ENCODE measurements at regions not wholly inside any gene's neighbourhood (a gene's known extent, or its start where the extent isn't known, plus 50 kb on each side); places are given as distances from the start of the nearest gene placed in this dataset.
"Not testable (repeated sequence)": the region's sequence is repeated elsewhere in the genome, so short reads cannot be mapped to it uniquely, and the experiment has no call there.

- no peak for DNase-seq
These were observed 226.7 kb upstream of the ZNF804A start for GRCh38 chr2:184371641-184372040.

- DNase-seq, result no peak
These were observed 225.8 kb upstream of the ZNF804A start for GRCh38 chr2:184372484-184372883.

- DNase-seq, result no peak
These were observed 203.7 kb upstream of the ZNF804A start for GRCh38 chr2:184394642-184395041.

DNA sequence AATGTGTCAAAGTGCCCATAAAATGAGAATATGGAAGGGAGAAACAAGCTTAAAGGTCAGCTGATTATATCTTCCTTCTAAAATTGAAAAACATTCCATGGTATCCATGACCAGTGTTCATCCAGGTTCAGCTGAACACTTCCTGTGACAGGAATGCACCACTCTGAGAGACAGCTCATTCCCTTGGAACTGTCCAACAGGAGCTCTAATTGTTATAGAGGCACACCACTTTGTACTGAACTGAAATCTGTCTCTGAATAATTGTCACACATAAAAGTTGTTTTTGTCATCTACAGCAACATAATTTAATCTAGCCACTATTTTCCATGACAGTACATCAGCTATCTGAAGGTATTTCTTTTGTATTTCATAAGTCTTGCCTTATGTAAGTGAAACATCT, 195.9 kb upstream of the ZNF804A start:
- no peak for DNase-seq

DNA sequence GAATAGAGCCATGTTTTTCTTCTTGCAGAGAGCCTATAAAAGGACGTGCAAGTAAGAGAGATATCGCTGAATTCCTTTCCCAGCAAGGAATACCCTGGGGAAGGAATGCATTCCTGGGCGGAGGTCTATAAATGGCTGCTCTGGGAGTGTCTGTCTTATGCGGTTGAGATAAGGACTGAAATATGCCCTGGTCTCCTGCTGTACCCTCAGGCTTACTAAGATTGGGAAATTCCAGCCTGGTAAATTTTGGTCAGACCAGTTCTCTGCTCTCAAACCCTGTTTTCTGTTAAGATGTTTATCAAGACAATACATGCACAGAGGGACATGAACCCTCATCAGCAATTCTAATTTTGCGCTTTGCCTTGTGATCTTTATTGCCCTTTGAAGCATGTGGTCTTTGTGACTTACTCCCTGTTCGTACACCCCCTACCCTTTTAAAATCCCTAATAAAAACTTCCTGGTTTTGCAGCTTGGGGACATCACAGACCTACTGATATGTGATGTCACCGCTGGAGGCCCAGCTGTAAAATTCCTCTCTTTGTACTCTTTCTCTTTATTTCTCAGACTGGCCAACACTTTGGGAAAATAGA, 191.2 kb upstream of the ZNF804A start:
- not testable (repeated sequence) for DNase-seq

DNA sequence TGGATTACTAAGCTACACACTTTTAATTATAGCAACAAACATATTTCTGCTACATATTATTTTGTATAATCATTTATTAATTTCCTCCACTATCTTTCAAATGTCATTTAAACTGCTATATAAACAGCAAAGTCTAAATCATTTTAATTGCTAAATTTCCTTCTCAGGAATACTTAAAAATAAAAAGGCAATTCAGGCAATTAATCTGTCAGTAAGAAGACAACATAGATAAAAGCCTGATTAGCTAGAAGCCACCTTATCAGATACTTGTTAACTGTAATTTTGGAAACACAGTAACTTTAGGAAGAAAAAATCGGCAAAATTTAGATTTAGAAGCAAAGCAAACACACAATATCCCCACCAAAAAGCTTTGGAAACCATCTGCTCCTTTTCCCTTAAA, 188.2 kb upstream of the ZNF804A start:
- no peak for DNase-seq

- no peak for DNase-seq
These were observed 185.1 kb upstream of the ZNF804A start for GRCh38 chr2:184413221-184413620.

DNA sequence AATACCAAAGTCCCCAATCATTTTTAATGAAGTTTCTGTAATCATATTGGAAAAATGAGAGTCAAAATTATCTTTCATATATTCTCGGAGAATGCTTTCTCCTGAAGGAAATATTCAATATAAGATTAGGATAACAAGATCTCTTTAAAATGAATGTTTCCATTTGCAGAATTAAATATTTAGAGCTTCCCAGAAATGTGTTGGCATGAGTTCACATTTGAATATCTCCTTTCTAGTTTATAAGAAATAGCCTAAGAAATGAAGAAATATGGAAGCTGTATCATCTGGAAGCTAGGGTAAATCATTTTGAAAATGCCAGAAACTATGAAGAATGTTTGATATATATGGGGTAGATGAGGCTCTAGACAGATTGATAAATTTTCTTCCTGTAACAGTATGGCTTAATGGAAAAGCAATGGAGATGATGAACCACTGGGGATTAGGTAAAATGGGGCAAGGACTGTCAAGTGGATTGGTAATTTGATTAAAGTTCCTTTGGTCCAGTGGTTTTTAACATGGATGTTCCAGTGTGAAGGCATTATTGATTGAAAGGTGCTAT, 184.6 kb upstream of the ZNF804A start:
- DNase-seq, result no peak

DNA sequence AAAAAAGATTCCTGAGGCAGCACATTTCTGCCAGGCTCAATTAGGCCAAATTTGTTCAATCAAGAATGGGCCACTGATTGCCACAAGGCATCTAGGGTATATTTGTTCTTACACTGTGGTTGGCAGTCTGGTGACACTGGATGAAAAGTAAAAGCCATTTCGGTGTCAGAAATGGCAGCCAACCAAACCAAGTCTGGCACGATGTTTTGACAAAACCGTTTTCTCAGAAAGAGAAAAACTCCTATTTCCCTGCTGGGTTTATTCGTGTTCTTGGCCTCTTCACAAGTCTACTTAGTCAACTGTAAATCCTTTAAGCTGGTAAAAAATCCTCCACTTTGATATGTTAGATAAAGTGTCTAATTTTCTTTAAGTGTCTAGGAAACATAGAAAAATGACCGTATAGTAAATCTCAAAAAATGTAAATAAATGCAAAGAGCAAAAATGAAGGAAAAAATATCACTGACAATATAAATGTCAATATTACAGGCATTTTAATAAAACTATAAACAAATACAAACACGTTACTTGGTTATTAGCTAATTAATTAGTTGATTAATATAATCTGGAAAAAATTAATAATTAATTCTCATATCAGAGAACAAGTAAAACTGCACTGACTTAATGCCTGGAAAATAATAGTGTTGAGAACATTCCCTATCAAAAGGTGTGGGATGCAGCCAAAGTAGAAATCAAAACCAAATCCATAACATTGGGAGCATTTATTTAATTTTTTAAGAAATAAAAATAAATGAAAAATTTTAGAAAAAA, 182.0 kb upstream of the ZNF804A start:
- no peak for DNase-seq

- no peak for DNase-seq
These were observed 178.6 kb upstream of the ZNF804A start for GRCh38 chr2:184419744-184420143.

- DNase-seq, result not testable (repeated sequence)
These were observed 176.9 kb upstream of the ZNF804A start for GRCh38 chr2:184421456-184421855.

GRCh38 chr2:184425083-184425482, 173.2 kb upstream of the ZNF804A start:
- DNase-seq, result no peak

DNA sequence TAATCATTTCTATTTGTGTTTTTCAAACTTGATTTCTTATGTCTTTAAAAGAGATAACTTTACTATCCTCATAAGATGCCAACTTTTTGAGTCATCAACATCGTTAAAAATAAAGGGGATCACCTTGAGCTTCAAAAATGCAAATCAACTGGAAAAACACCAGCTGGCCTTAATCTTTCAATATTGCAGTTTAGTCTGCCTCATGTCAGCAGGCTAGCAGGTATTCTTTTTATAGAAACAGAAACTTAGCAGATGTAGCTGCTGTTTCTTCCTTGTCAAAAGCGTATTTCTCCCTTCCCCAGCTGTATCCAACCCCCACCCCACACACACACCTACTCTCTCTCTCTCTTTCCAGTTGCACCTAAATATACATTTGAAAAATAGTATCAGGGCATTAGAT, 154.1 kb upstream of the ZNF804A start:
- DNase-seq, result peak; percentile 76

GRCh38 chr2:184444623-184445223, 153.6 kb upstream of the ZNF804A start:
- DNase-seq, result no peak

DNA sequence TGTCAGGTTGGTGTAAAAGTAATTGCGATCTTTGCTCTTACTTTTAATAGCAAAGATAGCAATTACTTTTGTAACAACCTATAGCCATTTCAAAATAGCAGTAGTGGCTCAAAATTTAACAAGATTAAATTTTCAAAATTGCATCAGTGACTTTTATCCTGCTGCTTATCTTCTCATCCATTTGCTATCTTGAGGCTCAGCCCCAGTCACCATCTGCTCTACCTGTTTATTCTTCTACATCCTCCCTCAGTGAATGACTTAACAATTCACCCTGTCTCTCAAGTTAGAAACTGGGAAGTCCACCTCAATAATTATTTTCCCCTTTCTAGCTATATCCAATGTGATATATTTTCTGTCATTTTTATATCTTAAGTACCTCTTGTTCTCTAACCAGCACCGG, 148.6 kb upstream of the ZNF804A start:
- DNase-seq, result peak; percentile 37

GRCh38 chr2:184452907-184453306, 145.4 kb upstream of the ZNF804A start:
- DNase-seq, result no peak

DNA sequence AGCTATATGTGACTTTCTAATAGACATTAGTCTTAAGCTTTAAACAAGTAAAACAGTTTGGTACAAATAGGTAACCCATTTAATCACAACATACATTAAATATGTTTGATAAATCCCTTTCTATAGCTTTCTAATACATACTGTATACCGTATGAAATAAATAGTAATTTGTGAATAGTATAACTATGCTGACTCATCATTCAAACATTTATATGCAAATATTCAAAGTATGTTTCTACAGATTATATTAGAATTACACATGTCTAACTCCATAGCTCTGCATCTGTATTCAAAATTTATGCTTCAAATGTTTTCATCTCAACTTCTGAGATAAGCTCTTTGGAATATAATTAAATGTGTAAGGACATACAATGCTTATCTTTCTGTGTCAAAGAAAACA, 142.7 kb upstream of the ZNF804A start:
- DNase-seq, result no peak

GRCh38 chr2:184456693-184457092, 141.6 kb upstream of the ZNF804A start:
- not testable (repeated sequence) for DNase-seq

DNA sequence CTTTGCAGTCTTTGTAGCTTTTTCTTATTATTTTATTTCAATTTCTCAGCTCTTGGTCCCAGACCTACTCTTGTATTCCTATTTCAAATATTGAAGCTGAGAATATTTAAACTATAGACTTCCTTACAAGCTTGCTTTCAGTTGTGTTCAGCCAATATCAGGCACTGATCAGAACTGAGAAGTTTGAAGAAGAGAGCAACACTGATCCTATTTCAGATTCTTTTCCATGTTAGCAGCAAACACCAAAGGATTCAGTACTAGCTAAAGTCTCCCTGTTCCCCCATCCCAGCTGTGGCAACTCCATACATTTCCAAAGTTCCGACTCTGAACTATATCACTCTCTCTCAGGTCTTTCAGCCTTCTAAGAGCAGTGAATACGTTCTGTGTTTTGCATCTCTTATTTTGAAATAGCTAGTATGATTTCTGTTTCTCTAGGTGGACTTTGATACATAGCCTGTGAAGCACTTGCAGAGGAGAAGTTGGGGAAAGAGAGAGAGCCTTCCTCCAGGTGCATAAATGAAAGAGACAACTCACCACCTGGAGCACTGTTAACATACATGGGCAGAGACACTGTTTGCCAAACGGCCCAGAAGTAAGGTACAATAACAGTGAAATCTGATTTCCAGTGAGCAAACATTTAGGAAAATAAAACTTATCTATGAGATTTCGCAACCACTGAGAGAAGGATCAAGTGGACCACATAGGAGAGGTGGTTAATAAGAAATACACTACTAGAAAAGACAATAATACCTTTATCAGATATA, 135.0 kb upstream of the ZNF804A start:
- DNase-seq, result no peak

DNA sequence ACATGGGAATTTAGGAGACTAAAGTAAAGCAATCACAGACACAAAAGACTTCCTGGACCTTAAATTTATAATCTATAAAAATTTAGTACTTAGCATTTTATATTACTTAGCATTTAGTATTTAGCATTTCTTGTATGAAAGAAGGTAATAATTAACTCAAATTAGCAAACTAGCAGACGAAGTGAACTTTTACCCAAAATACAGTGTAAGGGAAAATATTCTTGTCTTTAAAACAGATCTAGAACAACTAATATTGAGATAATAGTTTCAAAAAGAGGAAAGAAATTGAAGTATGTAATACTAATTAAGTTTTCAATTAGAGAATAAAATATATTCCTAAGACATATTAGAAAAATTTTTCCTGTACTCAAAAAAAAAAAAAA, 134.5 kb upstream of the ZNF804A start:
- DNase-seq, result no peak

- no peak for DNase-seq
These were observed 129.5 kb upstream of the ZNF804A start for GRCh38 chr2:184468826-184469225.

- DNase-seq, result no peak
These were observed 125.8 kb upstream of the ZNF804A start for GRCh38 chr2:184472481-184472880.

DNA sequence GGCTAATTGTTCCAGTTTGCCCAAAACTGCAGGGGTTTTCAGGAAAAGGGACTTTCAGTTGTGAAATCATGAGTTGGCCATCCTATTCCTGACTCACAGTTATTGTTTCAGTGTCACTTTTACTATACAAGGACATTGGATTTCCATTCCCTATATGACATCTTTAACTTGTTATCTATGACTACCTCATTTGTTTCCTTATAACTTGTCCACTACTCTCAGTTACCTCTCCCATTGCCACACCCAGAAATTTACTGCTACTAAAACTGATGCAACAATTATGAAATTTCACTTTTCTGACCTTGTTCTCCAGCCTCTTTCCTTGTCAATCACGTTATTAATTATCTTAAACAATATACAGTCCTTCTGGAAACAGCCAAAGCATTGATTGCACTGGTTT, 116.5 kb upstream of the ZNF804A start:
- no peak for DNase-seq
